GM13976 (cell line): ENCODE measurements at regions not wholly inside any gene's neighbourhood (a gene's known extent, or its start where the extent isn't known, plus 50 kb on each side); places are given as distances from the start of the nearest gene placed in this dataset.

Source experiments
- DNase-seq: peaks from one replicate; pipeline ENCODE4 v3.0.0; 2012; ENCODE audit warnings: low spot score
- CTCF ChIP-seq: IDR thresholded peaks from 2 replicates; pipeline ENCODE4 v1.5.1; 2012; ENCODE audit warnings: borderline replicate concordance, mild to moderate bottlenecking; ENCODE audit not compliant: insufficient read depth; ENCODE audit errors: extremely low read depth, missing control alignments, control extremely low read depth
- in situ Hi-C: fragments of 300-500 bp; cut with MboI; formaldehyde crosslinking; loops from one replicate; pipeline ENCODE4 v1.12.0; 2022; ENCODE audit warnings: low sequenced_read_pairs, mixed read lengths, inconsistent platforms; ENCODE audit not compliant: unreplicated experiment

DNA sequence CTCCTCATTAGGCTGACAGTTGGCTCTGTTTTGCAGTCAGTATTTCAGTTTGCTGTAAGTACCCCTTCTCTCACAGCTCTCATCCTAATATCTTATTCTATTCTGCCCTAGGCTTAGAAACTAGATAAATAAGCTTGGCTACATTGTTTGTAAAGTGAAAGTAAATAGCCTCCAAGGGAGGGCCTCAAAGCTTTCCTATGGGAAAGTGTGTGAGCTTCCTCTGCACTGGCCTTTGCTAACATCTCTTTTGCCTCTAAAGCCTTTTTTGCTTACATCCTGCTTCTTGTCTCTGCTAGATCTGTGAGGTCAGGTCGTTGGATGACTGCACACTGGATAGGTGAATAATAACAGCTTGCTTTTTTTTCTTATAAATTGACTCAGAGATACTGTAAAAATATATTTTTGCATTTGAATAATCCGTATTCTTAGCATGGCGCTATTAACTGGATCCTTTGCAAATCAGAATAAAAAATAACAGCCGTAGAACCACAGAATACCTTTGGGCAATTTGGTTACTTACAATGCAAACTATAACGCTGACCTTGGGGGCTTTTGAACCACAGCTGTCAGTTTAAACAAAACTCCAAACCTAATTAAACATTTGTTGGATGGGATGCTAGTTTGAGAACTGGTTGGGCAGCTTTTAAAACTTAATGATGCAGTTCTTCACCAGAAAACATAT, 55.1 kb downstream of the TTC6 start:
- DNase-seq = no peak
- in situ Hi-C loops = no loop called here
- no peak for TF ChIP-seq CTCF

DNA sequence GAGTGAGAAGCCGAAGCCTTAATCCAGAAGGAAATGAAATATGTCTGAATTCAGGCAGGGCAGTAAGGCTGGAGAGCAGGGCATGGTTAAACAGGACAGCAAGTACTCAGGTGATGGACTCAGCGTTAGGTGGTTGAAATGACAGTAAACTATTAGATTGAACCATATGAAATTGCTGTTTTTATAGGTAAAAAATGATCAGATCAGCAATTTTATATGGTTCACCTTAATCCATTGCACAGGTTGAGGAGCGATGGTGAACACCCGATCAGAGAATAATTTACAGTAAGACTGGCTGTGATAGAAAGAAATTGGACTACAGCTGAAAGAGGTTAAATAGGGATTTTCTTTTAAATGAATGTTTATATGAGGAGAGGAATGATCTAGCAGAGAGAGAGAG, 56.6 kb downstream of the TTC6 start:
- in situ Hi-C loops = no loop called here
- no peak for TF ChIP-seq CTCF
- DNase-seq = no peak

- no peak for TF ChIP-seq CTCF
- DNase-seq = no peak
- in situ Hi-C loops = no loop called here
These were observed 60.0 kb downstream of the TTC6 start for GRCh38 chr14:37655418-37655817.

DNA sequence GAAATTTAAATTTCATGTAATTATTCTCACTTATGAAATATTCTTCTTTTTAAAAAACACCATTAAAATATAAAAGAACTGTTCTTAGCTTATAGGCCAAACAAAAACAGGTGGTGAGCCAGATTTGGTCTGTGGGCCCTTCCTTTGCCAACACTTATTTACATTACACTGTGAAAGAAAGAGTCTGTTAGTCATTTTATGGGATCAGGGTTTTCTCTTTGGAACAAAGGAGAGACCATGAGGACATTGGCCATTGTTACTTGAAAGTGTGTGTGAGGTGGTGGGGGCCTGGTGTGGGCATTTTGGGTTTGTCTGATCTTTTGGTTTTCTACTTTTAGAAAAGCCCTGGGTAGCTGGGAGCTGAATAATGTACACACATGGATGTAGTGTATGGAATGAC, 62.7 kb downstream of the TTC6 start:
- no peak for TF ChIP-seq CTCF
- DNase-seq = no peak
- in situ Hi-C loops = no loop called here

DNA sequence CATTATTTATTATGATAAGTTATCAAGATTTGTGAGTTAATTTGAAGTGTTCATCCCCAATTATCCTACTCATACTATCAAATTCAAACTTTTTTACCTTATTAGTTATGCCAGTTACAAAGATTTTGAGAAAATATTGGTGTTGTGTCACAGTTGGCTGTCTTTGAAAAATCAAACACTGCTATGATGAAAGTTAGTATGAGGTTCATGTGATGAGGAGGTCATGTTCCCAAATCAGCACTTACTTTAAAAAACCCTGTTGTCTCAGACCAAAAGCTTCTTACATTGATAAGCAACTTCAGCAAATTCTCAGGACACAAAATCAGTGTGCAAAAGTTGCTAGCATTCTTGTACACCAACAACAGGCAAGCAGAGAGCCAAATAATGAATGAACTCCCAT, 68.1 kb downstream of the TTC6 start:
- DNase-seq = no peak
- in situ Hi-C loops = no loop called here
- TF ChIP-seq CTCF = no peak

GRCh38 chr14:37665479-37665878, 70.0 kb downstream of the TTC6 start:
- in situ Hi-C loops = no loop called here
- no peak for DNase-seq
- TF ChIP-seq CTCF = no peak
